ENCODE measurements at regions not wholly inside any gene's neighbourhood (a gene's known extent, or its start where the extent isn't known, plus 50 kb on each side); places are given as distances from the start of the nearest gene placed in this dataset.

DNA sequence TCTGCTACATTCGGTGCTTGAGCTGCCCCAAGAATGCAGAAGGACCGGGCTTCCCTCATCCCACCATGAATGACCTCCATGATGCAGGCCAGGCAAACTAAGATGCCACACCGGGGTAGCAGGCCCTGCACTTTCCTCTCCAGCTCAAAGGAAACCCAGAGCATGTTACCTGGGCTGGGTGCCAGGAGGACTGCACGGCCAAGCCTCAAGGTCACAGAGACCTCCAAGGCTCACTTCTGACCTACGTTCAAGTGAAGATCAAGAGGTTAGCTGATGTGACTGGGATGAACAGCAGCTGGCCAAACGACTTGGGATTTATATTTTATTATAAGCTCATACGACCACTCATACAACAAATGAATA, 501.8 kb downstream of the CD83 start:
- TF ChIP-seq, protein P1, sequence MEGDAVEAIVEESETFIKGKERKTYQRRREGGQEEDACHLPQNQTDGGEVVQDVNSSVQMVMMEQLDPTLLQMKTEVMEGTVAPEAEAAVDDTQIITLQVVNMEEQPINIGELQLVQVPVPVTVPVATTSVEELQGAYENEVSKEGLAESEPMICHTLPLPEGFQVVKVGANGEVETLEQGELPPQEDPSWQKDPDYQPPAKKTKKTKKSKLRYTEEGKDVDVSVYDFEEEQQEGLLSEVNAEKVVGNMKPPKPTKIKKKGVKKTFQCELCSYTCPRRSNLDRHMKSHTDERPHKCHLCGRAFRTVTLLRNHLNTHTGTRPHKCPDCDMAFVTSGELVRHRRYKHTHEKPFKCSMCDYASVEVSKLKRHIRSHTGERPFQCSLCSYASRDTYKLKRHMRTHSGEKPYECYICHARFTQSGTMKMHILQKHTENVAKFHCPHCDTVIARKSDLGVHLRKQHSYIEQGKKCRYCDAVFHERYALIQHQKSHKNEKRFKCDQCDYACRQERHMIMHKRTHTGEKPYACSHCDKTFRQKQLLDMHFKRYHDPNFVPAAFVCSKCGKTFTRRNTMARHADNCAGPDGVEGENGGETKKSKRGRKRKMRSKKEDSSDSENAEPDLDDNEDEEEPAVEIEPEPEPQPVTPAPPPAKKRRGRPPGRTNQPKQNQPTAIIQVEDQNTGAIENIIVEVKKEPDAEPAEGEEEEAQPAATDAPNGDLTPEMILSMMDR (IDR thresholded peaks at IDR 0.05; ENCODE audit: extremely low read depth, insufficient read depth, missing control alignments): no peak
- no peak for DNase-seq (ENCODE audit: low spot score)
- in situ Hi-C loops (cut with MboI; ENCODE audit: low pct_unique_long_range_greater_than_20kb, low sequenced_read_pairs, unreplicated experiment): no loop called here

DNA sequence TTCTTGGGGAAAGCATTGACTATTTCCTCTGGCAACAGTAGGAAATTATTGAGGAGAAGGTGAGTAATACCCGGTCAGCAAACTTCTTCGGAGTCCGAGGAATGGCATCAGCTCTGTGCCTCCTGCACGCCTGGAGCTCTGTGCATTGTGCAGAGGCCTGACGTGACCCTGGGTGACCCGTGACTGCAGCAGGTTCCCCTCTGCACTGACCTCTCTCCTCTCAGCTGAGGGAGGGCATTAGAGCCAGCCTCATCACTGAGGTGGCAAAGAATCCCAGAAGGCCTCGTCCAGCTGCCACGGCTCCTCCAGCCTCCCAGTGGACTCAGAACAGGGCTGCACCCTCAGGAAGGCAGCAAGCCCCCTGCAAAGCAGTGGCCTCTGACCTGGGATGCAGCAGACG, 502.9 kb downstream of the CD83 start:
- TF ChIP-seq, protein P1 (IDR thresholded peaks at IDR 0.05; ENCODE audit: extremely low read depth, insufficient read depth, missing control alignments): no peak
- in situ Hi-C loops (cut with MboI; ENCODE audit: low pct_unique_long_range_greater_than_20kb, low sequenced_read_pairs, unreplicated experiment): no loop called here

DNA sequence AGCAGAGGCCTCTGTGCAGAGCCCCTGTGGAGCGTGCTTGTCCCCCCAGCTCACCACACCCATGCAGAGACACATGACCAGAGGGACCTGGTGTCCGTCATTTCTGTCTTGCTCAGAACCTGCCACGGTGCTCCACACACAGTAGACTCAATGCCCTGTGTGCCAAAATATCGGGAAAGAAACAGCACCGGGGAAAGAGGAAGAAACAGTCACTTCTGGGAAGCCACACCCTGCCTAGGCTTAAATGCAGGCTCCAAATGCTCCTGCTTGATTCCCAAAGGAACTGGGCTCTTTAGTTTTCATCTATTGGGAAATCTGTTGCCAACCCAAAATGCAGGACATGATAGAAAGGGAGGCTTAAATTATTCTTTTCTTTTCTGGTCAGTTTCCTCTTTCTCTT, 503.9 kb downstream of the CD83 start:
- DNase-seq (ENCODE audit: low spot score): no peak
- in situ Hi-C loops (cut with MboI; ENCODE audit: low pct_unique_long_range_greater_than_20kb, low sequenced_read_pairs, unreplicated experiment): no loop called here

More for the DNA sequence above, 502.9 kb downstream of the CD83 start:
- no peak for DNase-seq (ENCODE audit: low spot score)

DNA sequence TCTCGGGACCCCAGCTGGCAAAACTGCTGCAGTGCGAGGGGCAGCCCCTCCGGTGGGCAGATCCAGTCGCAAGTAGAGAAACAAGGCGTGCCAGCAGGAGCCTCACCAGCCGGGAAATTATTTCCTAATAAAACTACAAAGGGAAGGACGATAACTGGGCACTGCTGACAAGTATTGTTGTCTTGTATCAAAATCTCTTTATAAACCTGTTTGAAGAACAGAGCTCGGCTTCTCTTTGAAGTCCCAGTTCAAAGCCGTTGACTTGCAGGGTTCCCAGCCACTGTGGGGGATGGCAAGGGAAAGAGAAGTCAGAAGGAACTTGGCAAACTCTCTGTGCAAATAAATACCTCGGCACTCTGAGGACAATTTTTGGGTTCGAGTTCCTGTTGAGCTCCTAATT, 504.5 kb downstream of the CD83 start:
- TF ChIP-seq, protein P1 (IDR thresholded peaks at IDR 0.05; ENCODE audit: extremely low read depth, insufficient read depth, missing control alignments): no peak
- no peak for DNase-seq (ENCODE audit: low spot score)
- in situ Hi-C loops (cut with MboI; ENCODE audit: low pct_unique_long_range_greater_than_20kb, low sequenced_read_pairs, unreplicated experiment): no loop called here

More for the DNA sequence above, 503.9 kb downstream of the CD83 start:
- TF ChIP-seq, protein P1 (IDR thresholded peaks at IDR 0.05; ENCODE audit: extremely low read depth, insufficient read depth, missing control alignments): no peak

DNA sequence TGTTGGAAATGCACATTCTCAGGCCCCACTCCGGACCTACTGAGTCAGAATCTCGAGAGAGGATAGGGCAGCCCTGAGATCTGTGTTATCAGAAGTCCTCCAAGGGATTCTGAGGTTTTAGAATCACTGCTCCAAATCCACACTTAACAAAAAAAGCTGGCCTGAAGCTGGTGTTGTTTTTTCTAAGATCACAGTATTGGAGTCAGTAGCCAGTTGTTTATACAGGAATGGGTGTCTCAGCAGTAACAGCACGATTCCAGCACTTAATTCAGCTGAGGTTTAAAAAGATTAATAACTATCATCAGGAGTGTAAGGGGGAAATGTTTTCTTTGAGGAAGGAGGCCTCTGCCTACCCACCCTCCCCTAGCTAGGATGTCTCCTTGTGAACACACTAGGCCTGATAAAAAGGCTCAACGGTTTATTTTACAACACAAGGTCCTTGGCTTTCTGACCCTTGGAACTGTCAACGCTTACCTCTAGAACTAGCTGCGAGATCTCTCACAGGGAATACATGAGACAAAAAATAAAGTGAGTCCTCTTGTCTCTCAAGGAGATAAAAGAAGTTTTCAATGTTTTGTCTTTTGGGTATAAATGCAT, 505.4 kb downstream of the CD83 start:
- TF ChIP-seq, protein P1 (IDR thresholded peaks at IDR 0.05; ENCODE audit: extremely low read depth, insufficient read depth, missing control alignments): no peak
- DNase-seq (ENCODE audit: low spot score): no peak
- in situ Hi-C loops (cut with MboI; ENCODE audit: low pct_unique_long_range_greater_than_20kb, low sequenced_read_pairs, unreplicated experiment): no loop called here

DNA sequence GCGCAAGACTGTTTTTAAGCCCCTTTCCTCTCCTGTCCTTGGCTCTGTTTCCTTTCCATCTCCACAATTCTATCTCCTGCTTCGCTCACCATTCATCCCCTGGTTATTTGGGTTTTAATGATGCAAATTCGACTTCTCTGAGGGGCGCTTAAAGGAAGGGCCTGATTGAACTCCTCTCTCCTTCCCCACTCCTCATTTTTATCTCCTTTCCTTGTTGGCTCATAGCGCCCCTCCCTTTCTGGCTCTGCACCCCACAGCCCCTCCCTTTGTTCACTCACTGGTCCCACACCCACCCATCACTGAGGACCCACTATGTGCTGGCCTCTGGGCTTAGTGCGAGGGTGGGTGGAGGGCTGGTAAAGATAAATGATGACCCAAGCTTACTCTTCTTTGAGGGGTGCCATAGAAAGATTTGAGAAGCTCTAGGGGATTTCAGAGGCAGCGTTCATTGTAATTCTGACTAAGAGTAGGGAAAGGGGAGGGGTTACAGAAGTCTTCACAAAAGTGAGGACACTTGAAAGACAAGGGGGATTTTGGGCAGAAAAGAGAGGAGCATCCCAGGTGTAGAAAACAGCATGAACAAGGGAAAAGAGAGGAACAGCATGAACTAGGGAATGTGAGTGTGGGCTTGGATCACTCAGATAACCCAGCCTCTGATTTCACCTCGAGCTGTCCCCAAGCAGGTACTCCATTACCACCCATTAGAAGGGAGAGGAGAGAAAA, 507.8 kb downstream of the CD83 start:
- no peak for DNase-seq (ENCODE audit: low spot score)
- TF ChIP-seq, protein P1 (IDR thresholded peaks at IDR 0.05; ENCODE audit: extremely low read depth, insufficient read depth, missing control alignments): no peak
- in situ Hi-C loops (cut with MboI; ENCODE audit: low pct_unique_long_range_greater_than_20kb, low sequenced_read_pairs, unreplicated experiment): no loop called here

Measured in GM13977 (cell line).